Adipocyte (in vitro differentiated cells): ENCODE measurements at regions not wholly inside any gene's neighbourhood (a gene's known extent, or its start where the extent isn't known, plus 50 kb on each side); places are given as distances from the start of the nearest gene placed in this dataset.

Experiments used
- DNase-seq: peaks from one replicate; pipeline ENCODE4 v3.0.0-alpha.2; 2015; ENCODE audit warnings: low read depth
- H3K27me3 ChIP-seq: replicated peaks from 2 replicates; pipeline ENCODE4 v1.7.0; 2013; ENCODE audit warnings: mild to moderate bottlenecking, low read length, moderate library complexity; ENCODE audit not compliant: control insufficient read depth, insufficient read depth
- H3K36me3 ChIP-seq: 2 replicates; pipeline ENCODE4 v1.7.0; 2013; ENCODE audit warnings: low read length, mild to moderate bottlenecking, moderate library complexity; ENCODE audit not compliant: control insufficient read depth, insufficient read depth, severe bottlenecking
- H3K4me1 ChIP-seq: 2 replicates; pipeline ENCODE4 v1.7.0; 2013; ENCODE audit warnings: mild to moderate bottlenecking, low read length, moderate library complexity; ENCODE audit not compliant: control insufficient read depth, insufficient read depth
- H3K4me3 ChIP-seq: 2 replicates; pipeline ENCODE4 v1.7.0; 2013; ENCODE audit warnings: mild to moderate bottlenecking, low read length, moderate library complexity
- H3K9ac ChIP-seq: 2 replicates; pipeline ENCODE4 v1.7.0; 2013; ENCODE audit warnings: mild to moderate bottlenecking, low read length, moderate library complexity
- H3K9me3 ChIP-seq: 2 replicates; pipeline ENCODE4 v1.7.0; 2013; ENCODE audit warnings: mild to moderate bottlenecking, low read length, moderate library complexity; ENCODE audit not compliant: control insufficient read depth

GRCh38 chr4:4913628-4914027 is 54.2 kb downstream of the MSX1 start:
- peaks cover 11% of the 10 kb centered on the region for H3K9me3 ChIP-seq
- no peak for DNase-seq
- H3K4me1 ChIP-seq = peaks cover 32% of the 10 kb centered on the region
- H3K4me3 ChIP-seq = peak overlapping the region; percentile 16
- H3K9ac ChIP-seq = peak overlapping the region; percentile 68
- H3K36me3 ChIP-seq = no peaks in the 10 kb centered on the region
- H3K27me3 ChIP-seq = no peaks in the 10 kb centered on the region

- peaks cover 32% of the 10 kb centered on the region for H3K4me1 ChIP-seq
- H3K36me3 ChIP-seq = no peaks in the 10 kb centered on the region
- DNase-seq = peak; percentile 51
- peak overlapping the region; percentile 68 for H3K9ac ChIP-seq
- H3K9me3 ChIP-seq = peaks cover 7% of the 10 kb centered on the region
- H3K4me3 ChIP-seq = peak overlapping the region; percentile 16
- no peaks in the 10 kb centered on the region for H3K27me3 ChIP-seq
These were observed 54.8 kb downstream of the MSX1 start for GRCh38 chr4:4914059-4914820.

GRCh38 chr4:4914965-4915845 is 55.7 kb downstream of the MSX1 start:
- peaks cover 7% of the 10 kb centered on the region for H3K9me3 ChIP-seq
- no peak overlapping the region for H3K9ac ChIP-seq
- no peak overlapping the region for H3K4me3 ChIP-seq
- no peaks in the 10 kb centered on the region for H3K27me3 ChIP-seq
- peaks cover 36% of the 10 kb centered on the region for H3K4me1 ChIP-seq
- H3K36me3 ChIP-seq = no peaks in the 10 kb centered on the region
- DNase-seq = no peak

GRCh38 chr4:4918067-4918466 is 58.6 kb downstream of the MSX1 start:
- Histone ChIP-seq H3K4me1 (peaks cover 27% of the 10 kb centered on the region), H3K36me3 (no peaks in the 10 kb centered on the region), H3K9ac (no peak overlapping the region), H3K4me3 (no peak overlapping the region), H3K9me3 (peaks cover 7% of the 10 kb centered on the region), H3K27me3 (no peaks in the 10 kb centered on the region)
- no peak for DNase-seq

- Histone ChIP-seq H3K4me3 (no peak overlapping the region), H3K4me1 (peaks cover 9% of the 10 kb centered on the region), H3K9ac (no peak overlapping the region), H3K36me3 (no peaks in the 10 kb centered on the region), H3K9me3 (peaks cover 7% of the 10 kb centered on the region), H3K27me3 (no peaks in the 10 kb centered on the region)
- DNase-seq = no peak
These were observed 60.5 kb downstream of the MSX1 start for GRCh38 chr4:4919927-4920326.

GRCh38 chr4:4921077-4921476 is 61.6 kb downstream of the MSX1 start:
- no peak for DNase-seq
- H3K27me3 ChIP-seq = no peaks in the 10 kb centered on the region

GRCh38 chr4:4922441-4922840 is 63.0 kb downstream of the MSX1 start:
- peaks cover 5% of the 10 kb centered on the region for H3K4me1 ChIP-seq
- no peak overlapping the region for H3K4me3 ChIP-seq
- DNase-seq = no peak
- H3K27me3 ChIP-seq = no peaks in the 10 kb centered on the region
- H3K9me3 ChIP-seq = peaks cover 2% of the 10 kb centered on the region
- H3K9ac ChIP-seq = no peak overlapping the region
- no peaks in the 10 kb centered on the region for H3K36me3 ChIP-seq

More at GRCh38 chr4:4921077-4921476, 61.6 kb downstream of the MSX1 start:
- Histone ChIP-seq H3K9ac (no peak overlapping the region), H3K36me3 (no peaks in the 10 kb centered on the region), H3K4me1 (peaks cover 5% of the 10 kb centered on the region), H3K9me3 (peaks cover 7% of the 10 kb centered on the region), H3K4me3 (no peak overlapping the region)

- DNase-seq = no peak
- H3K36me3 ChIP-seq = no peaks in the 10 kb centered on the region
- H3K9ac ChIP-seq = no peak overlapping the region
- peaks cover 5% of the 10 kb centered on the region for H3K4me1 ChIP-seq
- no peaks in the 10 kb centered on the region for H3K9me3 ChIP-seq
- no peaks in the 10 kb centered on the region for H3K27me3 ChIP-seq
- no peak overlapping the region for H3K4me3 ChIP-seq
These were observed 63.7 kb downstream of the MSX1 start for GRCh38 chr4:4923201-4923600.

- DNase-seq = no peak
- Histone ChIP-seq H3K9me3 (no peaks in the 10 kb centered on the region), H3K4me3 (no peak overlapping the region), H3K4me1 (peaks cover 6% of the 10 kb centered on the region), H3K9ac (no peak overlapping the region), H3K36me3 (no peaks in the 10 kb centered on the region), H3K27me3 (no peaks in the 10 kb centered on the region)
These were observed 71.2 kb downstream of the MSX1 start for GRCh38 chr4:4930677-4931076.

GRCh38 chr4:4935974-4936373 is 76.5 kb downstream of the MSX1 start:
- no peak for DNase-seq
- Histone ChIP-seq H3K4me3 (no peak overlapping the region), H3K9me3 (no peaks in the 10 kb centered on the region), H3K36me3 (no peaks in the 10 kb centered on the region), H3K4me1 (peaks cover 7% of the 10 kb centered on the region), H3K27me3 (no peaks in the 10 kb centered on the region), H3K9ac (no peak overlapping the region)

GRCh38 chr4:4937926-4938325 is 78.5 kb downstream of the MSX1 start:
- DNase-seq = no peak
- no peaks in the 10 kb centered on the region for H3K9me3 ChIP-seq
- H3K4me3 ChIP-seq = no peak overlapping the region
- H3K9ac ChIP-seq = no peak overlapping the region
- peaks cover 4% of the 10 kb centered on the region for H3K27me3 ChIP-seq
- peaks cover 2% of the 10 kb centered on the region for H3K4me1 ChIP-seq
- H3K36me3 ChIP-seq = no peaks in the 10 kb centered on the region
